HFF-Myc (cell line): ENCODE measurements at regions not wholly inside any gene's neighbourhood (a gene's known extent, or its start where the extent isn't known, plus 50 kb on each side); places are given as distances from the start of the nearest gene placed in this dataset.

Experiments used
- DNase-seq: peaks from one replicate; pipeline ENCODE4 v3.0.0-alpha.2; 2011; ENCODE audit warnings: low read depth; ENCODE audit errors: extremely low read depth
- H3K4me3 ChIP-seq: replicated peaks from 2 replicates; pipeline ENCODE4 v1.5.1; 2011; ENCODE audit warnings: low read depth, mild to moderate bottlenecking, control low read depth, low read length
- TF ChIP-seq, protein P1 (sequence below): IDR thresholded peaks from 2 replicates; pipeline ENCODE4 v1.5.1; 2012; ENCODE audit warnings: mild to moderate bottlenecking, low read depth, low read length, control low read depth; ENCODE audit errors: missing control alignments

GRCh38 chr6:15096894-15097837 is 148.7 kb upstream of the JARID2 start:
- H3K4me3 ChIP-seq = no peak overlapping the region
- TF ChIP-seq, protein P1, sequence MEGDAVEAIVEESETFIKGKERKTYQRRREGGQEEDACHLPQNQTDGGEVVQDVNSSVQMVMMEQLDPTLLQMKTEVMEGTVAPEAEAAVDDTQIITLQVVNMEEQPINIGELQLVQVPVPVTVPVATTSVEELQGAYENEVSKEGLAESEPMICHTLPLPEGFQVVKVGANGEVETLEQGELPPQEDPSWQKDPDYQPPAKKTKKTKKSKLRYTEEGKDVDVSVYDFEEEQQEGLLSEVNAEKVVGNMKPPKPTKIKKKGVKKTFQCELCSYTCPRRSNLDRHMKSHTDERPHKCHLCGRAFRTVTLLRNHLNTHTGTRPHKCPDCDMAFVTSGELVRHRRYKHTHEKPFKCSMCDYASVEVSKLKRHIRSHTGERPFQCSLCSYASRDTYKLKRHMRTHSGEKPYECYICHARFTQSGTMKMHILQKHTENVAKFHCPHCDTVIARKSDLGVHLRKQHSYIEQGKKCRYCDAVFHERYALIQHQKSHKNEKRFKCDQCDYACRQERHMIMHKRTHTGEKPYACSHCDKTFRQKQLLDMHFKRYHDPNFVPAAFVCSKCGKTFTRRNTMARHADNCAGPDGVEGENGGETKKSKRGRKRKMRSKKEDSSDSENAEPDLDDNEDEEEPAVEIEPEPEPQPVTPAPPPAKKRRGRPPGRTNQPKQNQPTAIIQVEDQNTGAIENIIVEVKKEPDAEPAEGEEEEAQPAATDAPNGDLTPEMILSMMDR = no peak
- no peak for DNase-seq

GRCh38 chr6:15101130-15101529 is 144.7 kb upstream of the JARID2 start:
- no peak for DNase-seq
- TF ChIP-seq, protein P1 = no peak
- no peak overlapping the region for H3K4me3 ChIP-seq

- no peak for DNase-seq
- no peak overlapping the region for H3K4me3 ChIP-seq
- TF ChIP-seq, protein P1 = no peak
These were observed 143.6 kb upstream of the JARID2 start for GRCh38 chr6:15102241-15102640.

- TF ChIP-seq, protein P1 = no peak
- no peak for DNase-seq
- H3K4me3 ChIP-seq = no peak overlapping the region
These were observed 138.8 kb upstream of the JARID2 start for GRCh38 chr6:15106958-15107643.

GRCh38 chr6:15107644-15108382 is 138.1 kb upstream of the JARID2 start:
- H3K4me3 ChIP-seq = no peak overlapping the region
- TF ChIP-seq, protein P1 = no peak

GRCh38 chr6:15108383-15108715 is 137.5 kb upstream of the JARID2 start:
- DNase-seq = no peak
- no peak overlapping the region for H3K4me3 ChIP-seq
- TF ChIP-seq, protein P1 = no peak

More at GRCh38 chr6:15107644-15108382, 138.1 kb upstream of the JARID2 start:
- no peak for DNase-seq
